K562 (cell line): ENCODE measurements at regions not wholly inside any gene's neighbourhood (a gene's known extent, or its start where the extent isn't known, plus 50 kb on each side); places are given as distances from the start of the nearest gene placed in this dataset.

Experiments
- ATAC-seq: fragments of 200-7000 bp; cut with Tn5 transposase; 3 replicates; pipeline ENCODE4 v1.9.1; 2020; ENCODE audit warnings: moderate library complexity
- BruUV-seq: library from RNA; stranded (reverse); fragments of 400-500 nt; replicated peaks from 2 replicates; lab custom pipeline; 2021; lab: Mats Ljungman, UMichigan
- CTCF ChIA-PET: fragments of 300-600 bp; formaldehyde crosslinking; extraction: SDS; loops from one replicate; lab custom pipeline; 2021; ENCODE audit warnings: low intra/inter-chr PET ratio; lab: Yijun Ruan, JAX
- POLR2A ChIA-PET: fragments of 300-600, 350-650 bp; sonication (Branson Sonifier 250); formaldehyde crosslinking; extraction: SDS; loops from one replicate; lab custom pipeline; 2021; ENCODE audit warnings: antibody characterized with exemption, inconsistent platforms; lab: Yijun Ruan, JAX
- DNase-seq, 4 experiments: peaks; one replicate each; pipeline versions ENCODE4 v3.0.0 to v3.0.0-alpha.2; 2011 to 2018; ENCODE audit warnings: low spot score in 3 of 4, mixed read lengths in 3 of 4; ENCODE audit errors: extremely low read depth in 1 of 4
- FAIRE-seq: peaks from 2 replicates; lab custom pipeline; 2011; peaks lifted over from hg19 to GRCh38; lab: Jason Lieb, UNC
- H2AFZ ChIP-seq: 2 replicates; pipeline ENCODE4 v1.6.0; 2011; ENCODE audit warnings: low read depth, low read length, control low read depth, inconsistent platforms
- H3K27ac ChIP-seq: fragments of 200-600 bp; 3 replicates; pipeline ENCODE4 v1.8.0; 2011; ENCODE audit warnings: low read depth, mild to moderate bottlenecking, control low read depth, inconsistent platforms, low read length, moderate library complexity, mixed read lengths; ENCODE audit errors: extremely low read depth
- H3K27me3 ChIP-seq, 2 experiments: fragments of 300-600 bp in 1 of 2; 2 replicates in 1 of 2; 3 replicates in 1 of 2; pipeline versions ENCODE4 v1.6.0 to v1.8.0; 2011; ENCODE audit warnings: inconsistent platforms in 2 of 2, low read length in 2 of 2, mild to moderate bottlenecking in 1 of 2, mixed read lengths in 1 of 2, moderate library complexity in 1 of 2; ENCODE audit not compliant: control insufficient read depth in 2 of 2, insufficient read depth in 2 of 2
- H3K36me3 ChIP-seq: fragments of 300-600 bp; 3 replicates; pipeline ENCODE4 v1.8.0; 2011; ENCODE audit warnings: mild to moderate bottlenecking, low read length, inconsistent platforms; ENCODE audit not compliant: control insufficient read depth, insufficient read depth
- H3K4me1 ChIP-seq, 2 experiments: fragments of 200-600 bp in 1 of 2; replicated peaks in 1 of 2; 2 replicates in 1 of 2; 3 replicates in 1 of 2; pipeline versions ENCODE4 v1.5.1 to v1.8.0; 2011; ENCODE audit warnings: inconsistent platforms in 2 of 2, low read length in 2 of 2, mild to moderate bottlenecking in 1 of 2, mixed read lengths in 1 of 2, moderate library complexity in 1 of 2; ENCODE audit not compliant: control insufficient read depth in 2 of 2, insufficient read depth in 2 of 2
- H3K4me2 ChIP-seq: 2 replicates; pipeline ENCODE4 v1.6.1; 2011; ENCODE audit warnings: low read length, control low read depth, inconsistent platforms, mixed read lengths; ENCODE audit not compliant: insufficient read depth
- H3K4me3 ChIP-seq: fragments of 200-600 bp; sonication (generic), shearing (Covaris generic); 2 replicates; pipeline ENCODE4 v1.5.1; 2016; ENCODE audit warnings: control low read depth, inconsistent platforms
- H3K79me2 ChIP-seq: fragments of 200-600 bp; 3 replicates; pipeline ENCODE4 v1.8.0; 2011; ENCODE audit warnings: low read length, inconsistent platforms; ENCODE audit not compliant: control insufficient read depth, insufficient read depth
- H3K9ac ChIP-seq, 2 experiments: 2 replicates each; pipeline versions ENCODE4 v1.6.0 to v1.6.1; 2011; ENCODE audit warnings: low read depth in 2 of 2, low read length in 2 of 2, control low read depth in 1 of 2, inconsistent platforms in 1 of 2, mild to moderate bottlenecking in 1 of 2, mixed read lengths in 1 of 2; ENCODE audit not compliant: insufficient read depth in 1 of 2
- H3K9me1 ChIP-seq: one replicate; pipeline ENCODE4 v1.6.0; 2011; ENCODE audit warnings: inconsistent platforms, mild to moderate bottlenecking, low read length, moderate library complexity; ENCODE audit not compliant: control insufficient read depth, insufficient read depth
- H3K9me3 ChIP-seq: replicated peaks from 2 replicates; pipeline ENCODE4 v1.5.1; 2011; ENCODE audit warnings: low read depth, low read length, inconsistent platforms; ENCODE audit not compliant: control insufficient read depth, insufficient read depth
- H4K20me1 ChIP-seq: replicated peaks from 2 replicates; pipeline ENCODE4 v1.6.1; 2011; ENCODE audit warnings: low read length, inconsistent platforms, mixed read lengths; ENCODE audit not compliant: control insufficient read depth, insufficient read depth
- BDP1 ChIP-seq: IDR thresholded peaks from 3 replicates; pipeline ENCODE4 v1.6.1; 2011; ENCODE audit not compliant: insufficient read length, insufficient read depth
- DPF2 ChIP-seq: fragments of 450-650 bp; IDR thresholded peaks from 2 replicates; pipeline ENCODE4 v1.6.1; 2016
- GABPB1 ChIP-seq: sonication (generic); formaldehyde crosslinking; IDR thresholded peaks from 2 replicates; pipeline ENCODE4 v1.8.0; 2022; ENCODE audit warnings: mild to moderate bottlenecking, missing genetic modification reagents
- GTF2F1 ChIP-seq: IDR thresholded peaks from 2 replicates; pipeline ENCODE4 v1.6.1; 2011; ENCODE audit warnings: low read depth, low read length, improper control_type of control experiment
- HDAC3 ChIP-seq: fragments of 450-650 bp; IDR thresholded peaks from 2 replicates; pipeline ENCODE4 v1.6.1; 2018; ENCODE audit warnings: borderline replicate concordance, mild to moderate bottlenecking, moderate library complexity; ENCODE audit not compliant: partially characterized antibody
- NELFE ChIP-seq: IDR thresholded peaks from 2 replicates; pipeline ENCODE4 v1.6.1; 2011; ENCODE audit warnings: mild to moderate bottlenecking; ENCODE audit not compliant: insufficient read depth, insufficient read length
- NFIC ChIP-seq: fragments of 450-650 bp; IDR thresholded peaks from 2 replicates; pipeline ENCODE4 v1.6.1; 2017; ENCODE audit warnings: mild to moderate bottlenecking, inconsistent platforms
- POLR2B ChIP-seq: fragments of 450-650 bp; IDR thresholded peaks from 2 replicates; pipeline ENCODE4 v1.6.1; 2018; ENCODE audit warnings: low read depth; ENCODE audit not compliant: partially characterized antibody
- ZBED1 ChIP-seq: IDR thresholded peaks from 2 replicates; pipeline ENCODE4 v1.6.1; 2014
- ZNF589 ChIP-seq: fragments of 200-800 bp; sonication (Bioruptor generic); IDR thresholded peaks from 2 replicates; pipeline ENCODE4 v1.6.1; 2016; ENCODE audit warnings: low read depth, missing genetic modification characterization, missing compliant biosample characterization
- WGBS: fragments of 100-300 bp; shearing (Covaris generic); methylation state at CpG from one replicate; pipeline ENCODE4 v1.1.6; 2016; ENCODE audit warnings: low coverage, mixed read lengths; ENCODE audit not compliant: insufficient coverage; ENCODE audit errors: missing lambda C conversion rate; 5-methylcytosine and 5-hydroxymethylcytosine counted together
- in situ Hi-C: fragments of 300-500 bp; cut with MboI; formaldehyde crosslinking; loops from 4 replicates; pipeline ENCODE4 v1.15.0; 2018; ENCODE audit warnings: inconsistent platforms, mixed read lengths
- intact Hi-C: fragments of 100-400 bp; cut with micrococcal nuclease; formaldehyde crosslinking; loops from 2 replicates; pipeline ENCODE4 v1.14.2; 2022
- TF ChIP-seq, protein P1 (sequence below): fragments of 250-450 bp; sonication (Bioruptor Pico); IDR thresholded peaks from 2 replicates; pipeline ENCODE4 v1.4.0; 2020
- TF ChIP-seq, protein P2 (sequence below): fragments of 450-650 bp; formaldehyde crosslinking; IDR thresholded peaks from 2 replicates; pipeline ENCODE4 v1.4.0; 2022; ENCODE audit warnings: missing genetic modification characterization
- TF ChIP-seq, protein P3 (sequence below): sonication (generic); formaldehyde crosslinking; IDR thresholded peaks from 2 replicates; pipeline ENCODE4 v1.8.0; 2022; ENCODE audit warnings: missing genetic modification reagents, mild to moderate bottlenecking, borderline replicate concordance

DNA sequence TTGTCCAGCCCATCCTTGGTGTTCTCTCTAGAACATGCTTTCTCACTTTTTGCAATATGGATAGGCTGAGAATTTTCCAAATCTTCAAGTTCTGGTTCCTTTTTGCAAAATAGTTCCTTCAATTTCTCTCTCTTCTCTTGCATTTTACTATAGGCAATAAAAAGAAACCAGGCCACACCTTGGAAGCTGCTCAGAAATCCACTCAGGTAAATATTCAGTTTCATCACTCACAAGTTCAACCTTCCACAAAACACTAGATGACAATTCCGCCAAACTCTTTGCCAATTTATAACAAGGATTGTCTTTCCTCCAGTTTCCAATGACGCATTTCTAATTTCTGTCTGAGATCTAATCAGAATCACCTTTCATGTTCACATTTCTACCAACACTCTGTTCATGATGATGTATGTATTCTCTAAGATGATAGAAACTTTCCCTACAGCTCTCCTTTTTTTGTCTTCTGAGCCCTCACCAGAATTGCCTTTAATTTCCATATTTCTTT is 204.2 kb upstream of the PIK3R1 start (continued):
- no peak for TF ChIP-seq POLR2B

DNA sequence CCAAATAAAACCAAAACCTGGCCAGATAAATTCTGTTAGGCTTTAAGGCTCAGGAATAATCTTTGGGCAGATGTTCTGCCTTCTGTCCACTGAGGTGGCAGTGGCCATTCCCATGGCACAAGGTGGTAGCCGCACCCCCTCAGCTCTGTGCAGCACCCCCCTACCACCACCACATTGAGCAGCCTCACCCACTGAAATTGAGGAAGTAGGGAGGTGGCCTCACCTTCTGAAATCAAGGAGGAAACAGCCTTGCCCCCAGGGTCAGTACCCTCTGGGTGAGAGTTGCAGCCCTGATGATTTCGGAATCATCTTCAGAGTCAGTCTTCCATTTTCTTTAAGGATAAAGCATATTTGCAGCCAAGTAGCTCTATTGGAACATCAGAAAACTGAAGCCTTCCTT is 204.8 kb upstream of the PIK3R1 start:
- Histone ChIP-seq H3K79me2 (no peaks in the 10 kb centered on the region), H3K9me1 (no peaks in the 10 kb centered on the region)
- POLR2A ChIA-PET = interaction anchor here (0.6 kb wide), 1 partner anchor 22 kb away, joined by 3 read pairs; no protein-coding TSS in a partner anchor
- no peak for TF ChIP-seq BDP1
- TF ChIP-seq NFIC = no peak
- no peak for TF ChIP-seq HDAC3
- no peak for TF ChIP-seq DPF2
- TF ChIP-seq GTF2F1 = no peak
- TF ChIP-seq, protein P1, sequence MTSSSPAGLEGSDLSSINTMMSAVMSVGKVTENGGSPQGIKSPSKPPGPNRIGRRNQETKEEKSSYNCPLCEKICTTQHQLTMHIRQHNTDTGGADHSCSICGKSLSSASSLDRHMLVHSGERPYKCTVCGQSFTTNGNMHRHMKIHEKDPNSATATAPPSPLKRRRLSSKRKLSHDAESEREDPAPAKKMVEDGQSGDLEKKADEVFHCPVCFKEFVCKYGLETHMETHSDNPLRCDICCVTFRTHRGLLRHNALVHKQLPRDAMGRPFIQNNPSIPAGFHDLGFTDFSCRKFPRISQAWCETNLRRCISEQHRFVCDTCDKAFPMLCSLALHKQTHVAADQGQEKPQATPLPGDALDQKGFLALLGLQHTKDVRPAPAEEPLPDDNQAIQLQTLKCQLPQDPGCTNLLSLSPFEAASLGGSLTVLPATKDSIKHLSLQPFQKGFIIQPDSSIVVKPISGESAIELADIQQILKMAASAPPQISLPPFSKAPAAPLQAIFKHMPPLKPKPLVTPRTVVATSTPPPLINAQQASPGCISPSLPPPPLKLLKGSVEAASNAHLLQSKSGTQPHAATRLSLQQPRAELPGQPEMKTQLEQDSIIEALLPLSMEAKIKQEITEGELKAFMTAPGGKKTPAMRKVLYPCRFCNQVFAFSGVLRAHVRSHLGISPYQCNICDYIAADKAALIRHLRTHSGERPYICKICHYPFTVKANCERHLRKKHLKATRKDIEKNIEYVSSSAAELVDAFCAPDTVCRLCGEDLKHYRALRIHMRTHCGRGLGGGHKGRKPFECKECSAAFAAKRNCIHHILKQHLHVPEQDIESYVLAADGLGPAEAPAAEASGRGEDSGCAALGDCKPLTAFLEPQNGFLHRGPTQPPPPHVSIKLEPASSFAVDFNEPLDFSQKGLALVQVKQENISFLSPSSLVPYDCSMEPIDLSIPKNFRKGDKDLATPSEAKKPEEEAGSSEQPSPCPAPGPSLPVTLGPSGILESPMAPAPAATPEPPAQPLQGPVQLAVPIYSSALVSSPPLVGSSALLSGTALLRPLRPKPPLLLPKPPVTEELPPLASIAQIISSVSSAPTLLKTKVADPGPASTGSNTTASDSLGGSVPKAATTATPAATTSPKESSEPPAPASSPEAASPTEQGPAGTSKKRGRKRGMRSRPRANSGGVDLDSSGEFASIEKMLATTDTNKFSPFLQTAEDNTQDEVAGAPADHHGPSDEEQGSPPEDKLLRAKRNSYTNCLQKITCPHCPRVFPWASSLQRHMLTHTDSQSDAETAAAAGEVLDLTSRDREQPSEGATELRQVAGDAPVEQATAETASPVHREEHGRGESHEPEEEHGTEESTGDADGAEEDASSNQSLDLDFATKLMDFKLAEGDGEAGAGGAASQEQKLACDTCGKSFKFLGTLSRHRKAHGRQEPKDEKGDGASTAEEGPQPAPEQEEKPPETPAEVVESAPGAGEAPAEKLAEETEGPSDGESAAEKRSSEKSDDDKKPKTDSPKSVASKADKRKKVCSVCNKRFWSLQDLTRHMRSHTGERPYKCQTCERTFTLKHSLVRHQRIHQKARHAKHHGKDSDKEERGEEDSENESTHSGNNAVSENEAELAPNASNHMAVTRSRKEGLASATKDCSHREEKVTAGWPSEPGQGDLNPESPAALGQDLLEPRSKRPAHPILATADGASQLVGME (CRISPR knock-in tag) = no peak
- no peak for TF ChIP-seq GABPB1 (CRISPR knock-in tag)
- TF ChIP-seq, protein P2, sequence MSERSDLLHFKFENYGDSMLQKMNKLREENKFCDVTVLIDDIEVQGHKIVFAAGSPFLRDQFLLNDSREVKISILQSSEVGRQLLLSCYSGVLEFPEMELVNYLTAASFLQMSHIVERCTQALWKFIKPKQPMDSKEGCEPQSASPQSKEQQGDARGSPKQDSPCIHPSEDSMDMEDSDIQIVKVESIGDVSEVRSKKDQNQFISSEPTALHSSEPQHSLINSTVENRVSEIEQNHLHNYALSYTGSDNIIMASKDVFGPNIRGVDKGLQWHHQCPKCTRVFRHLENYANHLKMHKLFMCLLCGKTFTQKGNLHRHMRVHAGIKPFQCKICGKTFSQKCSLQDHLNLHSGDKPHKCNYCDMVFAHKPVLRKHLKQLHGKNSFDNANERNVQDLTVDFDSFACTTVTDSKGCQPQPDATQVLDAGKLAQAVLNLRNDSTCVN (CRISPR knock-in tag) = no peak
- no peak for TF ChIP-seq ZNF589
- TF ChIP-seq NELFE = no peak
- TF ChIP-seq, protein P3, sequence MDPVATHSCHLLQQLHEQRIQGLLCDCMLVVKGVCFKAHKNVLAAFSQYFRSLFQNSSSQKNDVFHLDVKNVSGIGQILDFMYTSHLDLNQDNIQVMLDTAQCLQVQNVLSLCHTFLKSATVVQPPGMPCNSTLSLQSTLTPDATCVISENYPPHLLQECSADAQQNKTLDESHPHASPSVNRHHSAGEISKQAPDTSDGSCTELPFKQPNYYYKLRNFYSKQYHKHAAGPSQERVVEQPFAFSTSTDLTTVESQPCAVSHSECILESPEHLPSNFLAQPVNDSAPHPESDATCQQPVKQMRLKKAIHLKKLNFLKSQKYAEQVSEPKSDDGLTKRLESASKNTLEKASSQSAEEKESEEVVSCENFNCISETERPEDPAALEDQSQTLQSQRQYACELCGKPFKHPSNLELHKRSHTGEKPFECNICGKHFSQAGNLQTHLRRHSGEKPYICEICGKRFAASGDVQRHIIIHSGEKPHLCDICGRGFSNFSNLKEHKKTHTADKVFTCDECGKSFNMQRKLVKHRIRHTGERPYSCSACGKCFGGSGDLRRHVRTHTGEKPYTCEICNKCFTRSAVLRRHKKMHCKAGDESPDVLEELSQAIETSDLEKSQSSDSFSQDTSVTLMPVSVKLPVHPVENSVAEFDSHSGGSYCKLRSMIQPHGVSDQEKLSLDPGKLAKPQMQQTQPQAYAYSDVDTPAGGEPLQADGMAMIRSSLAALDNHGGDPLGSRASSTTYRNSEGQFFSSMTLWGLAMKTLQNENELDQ (CRISPR knock-in tag) = no peak
- TF ChIP-seq ZBED1 = no peak
- TF ChIP-seq, all 486 proteins: peak for 0
- DNase-seq = no peak
- in situ Hi-C loops (no loop called here), intact Hi-C loops (no loop called here)
- no peak overlapping the region for H2AFZ ChIP-seq
- no peak overlapping the region for H3K4me2 ChIP-seq
- H3K4me3 ChIP-seq = no peak overlapping the region
- 4% methylated on average over 2 of the region's 2 CpGs for whole genome bisulfite sequencing
- BruUV-seq = no TSS peak
- H4K20me1 ChIP-seq = no peaks in the 10 kb centered on the region
- H3K9ac ChIP-seq = no peak overlapping the region
- FAIRE-seq = no peak
- no peak for ATAC-seq
- CTCF ChIA-PET = no interaction called here
- no peak overlapping the region for H3K27ac ChIP-seq
- H3K36me3 ChIP-seq = no peaks in the 10 kb centered on the region
- no peaks in the 10 kb centered on the region for H3K9me3 ChIP-seq
- H3K4me1 ChIP-seq = no peaks in the 10 kb centered on the region
- no peaks in the 10 kb centered on the region; a peak in 2 of 5 replicates for H3K27me3 ChIP-seq
